ENCODE measurements at regions not wholly inside any gene's neighbourhood (a gene's known extent, or its start where the extent isn't known, plus 50 kb on each side); places are given as distances from the start of the nearest gene placed in this dataset.

GRCh38 chr2:18373081-18373480 lies 187.4 kb downstream of the RDH14 start:
- FAIRE-seq (no peak), DNase-seq (ENCODE audit: insufficient read length, low spot score) (no peak)
- TF ChIP-seq, protein P1, sequence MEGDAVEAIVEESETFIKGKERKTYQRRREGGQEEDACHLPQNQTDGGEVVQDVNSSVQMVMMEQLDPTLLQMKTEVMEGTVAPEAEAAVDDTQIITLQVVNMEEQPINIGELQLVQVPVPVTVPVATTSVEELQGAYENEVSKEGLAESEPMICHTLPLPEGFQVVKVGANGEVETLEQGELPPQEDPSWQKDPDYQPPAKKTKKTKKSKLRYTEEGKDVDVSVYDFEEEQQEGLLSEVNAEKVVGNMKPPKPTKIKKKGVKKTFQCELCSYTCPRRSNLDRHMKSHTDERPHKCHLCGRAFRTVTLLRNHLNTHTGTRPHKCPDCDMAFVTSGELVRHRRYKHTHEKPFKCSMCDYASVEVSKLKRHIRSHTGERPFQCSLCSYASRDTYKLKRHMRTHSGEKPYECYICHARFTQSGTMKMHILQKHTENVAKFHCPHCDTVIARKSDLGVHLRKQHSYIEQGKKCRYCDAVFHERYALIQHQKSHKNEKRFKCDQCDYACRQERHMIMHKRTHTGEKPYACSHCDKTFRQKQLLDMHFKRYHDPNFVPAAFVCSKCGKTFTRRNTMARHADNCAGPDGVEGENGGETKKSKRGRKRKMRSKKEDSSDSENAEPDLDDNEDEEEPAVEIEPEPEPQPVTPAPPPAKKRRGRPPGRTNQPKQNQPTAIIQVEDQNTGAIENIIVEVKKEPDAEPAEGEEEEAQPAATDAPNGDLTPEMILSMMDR (IDR thresholded peaks at IDR 0.05; ENCODE audit: insufficient read depth, missing control alignments) = no peak

DNA sequence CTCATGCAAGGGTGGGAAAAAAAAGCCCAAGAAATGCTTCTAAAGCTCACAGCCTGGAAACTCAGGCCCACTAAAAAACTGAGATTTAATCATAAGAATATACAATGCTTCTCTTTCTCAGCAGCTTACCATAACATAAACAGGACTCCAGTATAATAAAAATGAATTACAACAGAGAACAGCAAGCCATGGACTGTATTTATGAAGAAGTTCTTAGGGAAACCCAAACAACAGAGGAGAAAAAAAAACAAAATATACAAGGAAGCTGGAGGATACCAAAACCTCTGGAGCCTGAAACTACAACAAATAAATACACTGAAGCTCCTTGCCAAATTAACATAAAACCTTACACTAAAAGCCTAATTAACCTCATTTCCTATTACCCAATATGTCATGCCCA lies 187.8 kb downstream of the RDH14 start:
- TF ChIP-seq, protein P1 (IDR thresholded peaks at IDR 0.05; ENCODE audit: insufficient read depth, missing control alignments) = no peak
- no peak for DNase-seq (ENCODE audit: insufficient read length, low spot score)
- no peak for FAIRE-seq

DNA sequence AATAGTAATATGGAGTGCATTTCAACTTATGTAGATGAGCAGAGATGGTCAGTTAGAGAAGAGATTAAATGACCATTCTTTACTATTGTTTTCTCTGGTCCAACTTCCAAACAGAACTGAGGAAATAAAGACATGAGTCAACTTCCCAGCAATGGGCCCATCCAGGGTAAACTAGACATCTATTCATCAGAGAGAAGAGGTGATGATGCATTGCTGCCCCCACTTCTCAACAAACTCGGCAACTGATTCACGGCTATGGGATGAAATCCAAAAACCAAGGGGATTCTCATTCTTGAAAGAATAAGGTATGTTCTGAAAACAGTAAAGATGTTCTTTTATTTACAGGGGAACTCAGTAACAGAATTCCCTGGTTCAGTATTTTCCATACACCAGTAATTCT lies 190.7 kb downstream of the RDH14 start:
- TF ChIP-seq, protein P1 (IDR thresholded peaks at IDR 0.05; ENCODE audit: insufficient read depth, missing control alignments) = no peak
- FAIRE-seq (no peak), DNase-seq (ENCODE audit: insufficient read length, low spot score) (no peak)

- DNase-seq (ENCODE audit: insufficient read length, low spot score) = no peak
- FAIRE-seq = no peak
- TF ChIP-seq, protein P1 (IDR thresholded peaks at IDR 0.05; ENCODE audit: insufficient read depth, missing control alignments) = no peak
These were observed 192.4 kb downstream of the RDH14 start for GRCh38 chr2:18368008-18368407.

GRCh38 chr2:18365342-18365741 lies 195.1 kb downstream of the RDH14 start:
- TF ChIP-seq, protein P1 (IDR thresholded peaks at IDR 0.05; ENCODE audit: insufficient read depth, missing control alignments) = no peak
- DNase-seq (ENCODE audit: insufficient read length, low spot score) = no peak
- FAIRE-seq = no peak

DNA sequence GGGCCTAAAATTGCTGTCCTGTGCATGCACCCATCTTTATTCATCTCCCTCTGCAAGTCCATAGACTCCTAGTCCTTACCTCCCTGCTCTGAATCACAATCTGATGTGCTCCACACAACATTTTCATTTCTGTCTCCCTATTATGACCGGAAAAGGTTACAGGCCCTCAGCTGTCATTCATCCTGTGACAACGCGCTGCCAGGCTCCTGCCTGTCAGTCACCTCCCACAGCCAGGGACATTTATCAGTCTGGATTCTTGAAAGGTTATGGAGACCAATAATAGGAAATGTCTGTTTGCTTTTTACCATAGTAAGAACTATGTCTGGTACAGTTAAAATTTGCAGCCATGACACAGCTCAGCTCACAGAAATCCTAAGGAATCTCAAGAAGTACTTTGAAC lies 197.1 kb downstream of the RDH14 start:
- TF ChIP-seq, protein P1 (IDR thresholded peaks at IDR 0.05; ENCODE audit: insufficient read depth, missing control alignments) = no peak
- DNase-seq (ENCODE audit: insufficient read length, low spot score) (no peak), FAIRE-seq (no peak)

DNA sequence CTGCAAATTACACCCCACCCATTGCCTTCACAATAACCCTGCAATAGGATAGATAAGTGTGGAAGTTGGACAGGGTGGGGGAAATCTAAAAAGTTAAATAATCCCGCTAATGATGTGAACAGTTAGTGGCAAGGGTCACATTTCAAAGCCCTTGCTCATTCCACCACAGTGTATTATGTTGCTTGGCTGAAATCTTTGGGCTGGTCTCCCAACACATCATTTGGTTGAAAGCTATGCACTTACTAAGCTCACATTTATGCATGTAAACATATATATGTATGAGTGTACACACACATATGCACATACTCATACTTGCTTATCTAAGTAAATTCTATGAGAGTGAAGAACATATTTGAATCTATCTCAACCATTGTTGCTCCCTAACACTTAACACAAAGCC lies 197.8 kb downstream of the RDH14 start:
- no peak for FAIRE-seq
- TF ChIP-seq, protein P1 (IDR thresholded peaks at IDR 0.05; ENCODE audit: insufficient read depth, missing control alignments) = no peak
- DNase-seq (ENCODE audit: insufficient read length, low spot score) = no peak

All from D721Med (cell line).